GM19463 (cell line): ENCODE measurements at regions not wholly inside any gene's neighbourhood (a gene's known extent, or its start where the extent isn't known, plus 50 kb on each side); places are given as distances from the start of the nearest gene placed in this dataset.

Source experiments
- ATAC-seq: cut with Tn5 transposase; IDR thresholded peaks from one replicate; pipeline ENCODE4 v1.9.1; 2021; ENCODE audit warnings: mild to moderate bottlenecking, moderate library complexity; ENCODE audit not compliant: unreplicated experiment

- no peak for ATAC-seq
Measured at GRCh38 chr2:41521211-41521610, 526.6 kb upstream of the PKDCC start.

- ATAC-seq = no peak
Measured at GRCh38 chr2:41527525-41528323, 520.1 kb upstream of the PKDCC start.

DNA sequence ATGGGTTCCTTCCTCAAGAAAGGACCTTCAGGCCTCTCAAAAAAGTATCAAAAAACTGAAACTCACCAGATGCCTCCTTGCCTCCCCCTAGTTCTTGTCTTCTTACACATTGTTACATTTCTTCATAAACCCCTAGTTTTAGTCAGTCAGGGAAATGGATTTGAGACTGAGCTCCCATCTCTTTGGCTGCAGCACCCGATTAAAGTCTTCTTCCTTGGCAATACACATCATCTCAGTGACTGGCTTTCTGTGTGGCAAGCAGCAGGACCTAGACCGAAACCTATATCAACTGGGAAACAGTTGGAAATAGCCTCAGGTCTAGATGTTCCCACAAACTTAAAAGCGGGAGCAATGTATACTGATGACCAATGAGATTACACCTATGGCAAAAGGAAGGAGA is 512.2 kb upstream of the PKDCC start:
- ATAC-seq = no peak

DNA sequence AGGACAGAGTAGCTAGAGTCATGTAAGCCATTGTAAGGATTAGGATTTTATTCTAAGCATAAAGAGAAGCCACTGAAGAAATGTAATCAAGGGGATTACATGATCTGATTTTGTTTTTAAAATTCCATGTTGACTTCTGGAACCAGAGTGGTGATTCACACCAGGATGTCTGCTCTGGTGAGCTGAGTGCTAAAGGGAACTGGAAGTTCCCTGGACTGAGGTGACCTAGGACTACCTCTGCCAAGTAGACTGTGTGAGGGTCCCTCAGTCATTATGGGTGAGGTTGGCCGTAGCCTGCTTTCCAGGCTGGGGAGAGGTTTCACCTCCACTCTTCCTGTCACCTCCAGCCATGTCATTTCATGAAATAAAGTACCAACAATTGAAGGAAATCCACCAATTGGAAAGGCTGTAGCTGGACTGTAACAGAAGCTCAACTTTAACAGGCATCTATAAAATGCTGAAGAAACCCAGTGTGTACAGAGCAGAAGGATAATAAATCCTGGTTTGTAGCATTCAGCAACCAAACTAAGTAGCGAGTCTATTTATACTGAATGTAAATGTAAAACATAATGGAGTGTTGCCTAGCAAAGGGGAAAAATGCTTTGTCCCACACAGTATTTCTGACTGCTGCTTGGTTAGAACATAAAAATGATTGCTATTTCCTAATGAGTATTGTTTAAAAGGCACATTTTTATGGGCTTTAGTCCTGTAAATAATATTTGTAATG is 507.4 kb upstream of the PKDCC start:
- no peak for ATAC-seq

DNA sequence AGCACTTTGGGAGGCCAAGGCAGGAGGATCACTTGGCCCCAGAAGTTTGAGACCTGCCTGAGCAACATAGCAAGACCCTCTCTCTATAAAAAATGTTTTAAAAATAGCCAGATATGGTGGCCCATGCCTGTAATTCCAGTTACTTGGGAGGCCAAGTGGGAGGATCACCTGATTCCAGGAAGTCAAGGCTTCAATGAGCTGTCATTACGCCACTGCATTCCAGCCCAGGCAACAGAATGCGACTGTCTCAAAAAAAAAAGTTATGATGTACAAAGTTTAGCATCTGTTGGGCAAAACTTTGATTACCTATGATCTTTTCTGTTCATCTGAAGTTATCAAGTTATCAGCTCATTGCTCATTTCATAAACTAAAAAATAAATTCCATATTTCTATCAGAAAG is 504.1 kb upstream of the PKDCC start:
- no peak for ATAC-seq

- no peak for ATAC-seq
Measured at GRCh38 chr2:41544709-41545108, 503.1 kb upstream of the PKDCC start.

DNA sequence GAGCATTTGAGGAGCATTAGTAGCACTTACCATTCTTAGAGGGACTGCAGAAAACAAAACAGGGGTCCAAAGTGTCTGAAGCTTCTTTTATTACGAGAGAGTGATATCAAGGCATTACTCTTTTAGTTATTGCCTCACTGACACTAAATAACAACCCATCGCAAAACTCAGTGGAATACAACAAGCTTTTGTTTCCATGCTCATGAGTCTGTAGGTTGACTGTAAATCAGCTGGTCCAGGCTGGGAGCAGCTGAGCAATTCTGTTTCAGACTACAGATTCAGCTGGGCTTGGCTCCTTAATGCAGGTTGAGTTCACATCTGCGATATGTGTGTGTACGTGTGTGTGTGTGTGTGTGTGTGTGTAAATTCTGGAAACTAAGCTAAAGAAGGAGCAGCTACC is 501.8 kb upstream of the PKDCC start:
- ATAC-seq = no peak

GRCh38 chr2:41568648-41569047 is 479.2 kb upstream of the PKDCC start:
- no peak for ATAC-seq

DNA sequence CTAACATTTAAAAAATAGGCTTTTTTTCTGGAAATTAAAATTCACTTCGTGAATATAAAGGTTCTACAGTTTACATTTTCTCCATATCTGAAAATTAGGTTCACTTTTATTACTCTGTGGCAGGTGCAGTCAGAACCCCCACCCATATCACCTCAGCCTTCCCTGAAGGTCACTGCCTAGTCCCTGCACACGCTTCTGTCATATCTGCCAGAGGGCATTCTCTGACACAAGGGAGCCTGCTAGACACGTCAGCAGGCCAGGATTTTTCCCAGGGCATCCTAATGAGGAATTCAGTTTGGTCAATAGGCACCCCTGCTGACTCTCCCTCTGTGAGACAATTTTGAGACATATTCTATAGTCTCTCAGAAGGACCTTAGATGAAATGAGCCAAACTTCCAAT is 475.7 kb upstream of the PKDCC start:
- ATAC-seq = no peak

- ATAC-seq = no peak
Measured at GRCh38 chr2:41576423-41576822, 471.4 kb upstream of the PKDCC start.

DNA sequence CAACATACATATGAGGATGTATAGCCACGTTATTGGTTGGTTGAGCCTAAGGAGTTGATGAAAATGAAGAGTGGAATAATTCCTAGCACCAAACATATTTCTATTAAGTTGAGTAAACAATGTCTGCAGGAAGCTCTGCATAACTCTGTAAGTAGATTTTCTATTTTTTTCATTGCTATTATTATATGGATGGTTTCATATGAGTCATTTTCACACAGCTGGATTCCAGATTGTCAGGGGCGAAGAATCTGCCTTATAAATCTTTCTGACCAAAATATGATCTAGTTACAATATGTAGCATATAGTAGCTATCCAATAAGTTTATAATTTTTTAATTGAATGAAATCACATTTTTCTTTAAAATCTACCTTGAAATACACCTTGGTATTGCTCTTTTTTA is 468.0 kb upstream of the PKDCC start:
- no peak for ATAC-seq

GRCh38 chr2:41580806-41581205 is 467.0 kb upstream of the PKDCC start:
- no peak for ATAC-seq

DNA sequence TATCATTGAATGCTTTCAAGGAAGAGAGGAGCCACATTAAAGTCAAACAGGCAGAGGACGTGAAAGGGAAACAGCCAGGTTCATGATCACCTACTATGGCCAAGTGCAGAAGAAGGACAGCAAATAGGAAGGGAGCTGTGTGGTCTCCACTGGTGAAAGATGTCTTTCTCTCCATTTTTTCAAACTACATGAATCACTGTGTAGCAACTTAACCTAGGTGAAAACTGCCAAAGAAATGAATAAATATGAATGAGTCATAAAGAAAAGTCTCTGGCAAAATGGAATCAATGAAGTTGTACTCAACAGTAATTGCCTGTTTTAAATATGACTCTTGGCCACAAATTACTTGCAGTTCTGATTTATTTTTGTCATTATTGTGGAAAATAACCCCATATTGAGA is 452.6 kb upstream of the PKDCC start:
- ATAC-seq = no peak

- ATAC-seq = no peak
Measured at GRCh38 chr2:41597680-41598079, 450.1 kb upstream of the PKDCC start.

GRCh38 chr2:41598161-41598894 is 449.5 kb upstream of the PKDCC start:
- no peak for ATAC-seq

DNA sequence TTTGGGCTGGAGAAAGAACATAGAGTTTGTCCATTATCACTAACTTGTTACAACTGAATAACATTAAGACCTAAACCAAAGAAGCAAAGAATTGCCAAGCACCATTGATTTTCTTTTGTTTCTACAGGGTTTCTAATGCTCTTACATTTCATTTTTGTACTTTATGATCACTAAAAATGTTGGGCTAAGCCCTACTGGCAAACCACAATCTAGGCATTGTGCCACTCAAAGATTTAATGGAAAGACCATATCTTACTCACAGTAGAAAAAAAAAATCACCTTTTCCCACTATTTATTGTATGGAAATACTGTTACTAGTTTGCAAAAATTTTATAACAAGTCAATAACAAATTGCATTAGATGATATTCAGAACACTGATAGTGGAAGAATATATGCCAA is 447.4 kb upstream of the PKDCC start:
- ATAC-seq = no peak

DNA sequence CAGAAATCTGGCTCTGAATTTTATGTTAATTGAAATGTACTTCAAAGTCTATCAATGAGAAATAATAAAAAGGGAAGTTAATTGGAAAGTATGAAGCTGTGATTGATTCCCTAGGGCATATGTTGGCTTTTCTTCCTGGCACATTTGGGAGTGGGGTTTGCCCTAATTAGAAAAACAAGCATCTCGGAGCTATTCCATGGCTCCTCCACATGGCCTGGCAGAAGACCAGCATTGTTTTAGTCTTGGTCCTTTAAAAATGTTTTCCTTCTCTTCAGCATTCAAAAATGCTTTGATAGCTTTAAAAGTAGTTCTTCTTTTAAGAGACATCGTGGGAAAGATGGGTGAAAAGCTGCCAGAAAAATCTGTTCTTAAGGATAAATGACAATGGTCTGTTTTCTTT is 445.5 kb upstream of the PKDCC start:
- no peak for ATAC-seq

DNA sequence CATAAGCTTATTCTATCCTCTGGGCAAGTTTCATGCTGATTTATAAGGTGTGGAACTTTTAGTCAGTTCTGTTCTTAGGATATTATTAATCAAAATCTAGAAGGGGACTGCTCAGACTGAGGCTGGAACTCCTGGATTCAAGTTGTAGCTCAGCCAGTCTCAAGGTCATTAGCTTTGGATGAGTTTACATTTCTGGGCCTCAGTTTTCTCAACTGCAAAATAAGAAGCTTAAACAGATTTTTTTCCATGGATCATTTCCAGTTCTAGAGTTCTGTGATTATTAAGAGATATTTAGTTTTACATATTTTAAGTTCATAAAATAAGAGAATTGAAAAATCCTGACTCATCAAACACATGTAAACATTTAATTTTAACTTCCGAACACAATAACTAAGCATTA is 442.5 kb upstream of the PKDCC start:
- no peak for ATAC-seq

GRCh38 chr2:41605914-41606313 is 441.9 kb upstream of the PKDCC start:
- ATAC-seq = no peak

DNA sequence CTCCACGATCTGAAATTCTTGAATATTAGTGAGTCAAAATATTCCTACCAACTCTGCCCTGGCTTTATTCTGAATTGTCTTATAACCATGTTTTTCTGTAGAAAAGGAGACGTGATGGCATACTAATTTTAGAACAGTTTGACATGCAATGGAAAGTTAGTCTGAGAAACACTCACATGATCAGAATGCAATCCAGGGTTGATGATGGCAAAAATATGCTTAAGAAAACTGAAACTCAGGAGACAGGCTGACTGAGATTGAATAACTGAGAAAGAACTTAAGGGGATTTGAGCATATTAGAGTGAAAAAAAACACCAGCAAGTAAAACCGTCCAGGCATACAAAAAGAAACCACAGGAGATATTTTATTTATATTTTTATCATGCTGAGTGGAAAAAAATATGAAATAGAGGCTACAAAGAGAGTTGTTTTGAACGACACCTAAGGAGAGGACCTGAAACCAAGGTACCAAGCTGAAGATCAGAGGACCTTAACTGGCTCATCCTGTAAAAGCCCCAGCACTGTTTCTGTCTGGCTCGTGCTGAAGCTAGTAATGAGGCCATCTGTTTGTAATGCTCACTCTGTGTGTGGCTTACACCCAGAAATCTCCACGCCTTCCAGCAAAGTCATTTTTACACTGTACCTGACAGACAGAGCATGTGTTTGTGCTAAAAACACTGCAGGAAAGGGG is 437.2 kb upstream of the PKDCC start:
- no peak for ATAC-seq

GRCh38 chr2:41618754-41619153 is 429.1 kb upstream of the PKDCC start:
- ATAC-seq = no peak
